ENCODE measurements at regions not wholly inside any gene's neighbourhood (a gene's known extent, or its start where the extent isn't known, plus 50 kb on each side); places are given as distances from the start of the nearest gene placed in this dataset.

GRCh38 chr2:56874717-56875116 lies 690.9 kb downstream of the CCDC85A start:
- TF ChIP-seq CTCF (IDR thresholded peaks at IDR 0.05; ENCODE audit: low read length): no peak
- no peak for TF ChIP-seq EZH2 (optimal IDR thresholded peaks at IDR 0.05; ENCODE audit: low read depth, low read length)
